Heart right ventricle (tissue), 16 donors: ENCODE measurements at regions not wholly inside any gene's neighbourhood (a gene's known extent, or its start where the extent isn't known, plus 50 kb on each side); places are given as distances from the start of the nearest gene placed in this dataset.

Experiments
- ATAC-seq, 8 donors: fragments of 200-7000 bp; cut with Tn5 transposase; one replicate each; pipeline ENCODE4 v1.9.1; 2020; ENCODE audit warnings: mild to moderate bottlenecking in 8 of 8, moderate library complexity in 8 of 8, moderate number of reproducible peaks in 1 of 8
- DNase-seq, 2 donors: peaks; one replicate each; pipeline ENCODE4 v3.0.0-alpha.2; 2020
- H3K27ac ChIP-seq, 10 donors: fragments of 200-600 bp; sonication (generic) in 2 of 10; one replicate each; pipeline versions ENCODE4 v1.5.0 to v1.8.0; 2020 to 2022; ENCODE audit warnings: mild to moderate bottlenecking in 3 of 10
- H3K27me3 ChIP-seq, 7 donors: fragments of 200-600 bp; one replicate each; pipeline ENCODE4 v1.8.0; 2021 to 2022; ENCODE audit warnings: mild to moderate bottlenecking in 2 of 7
- H3K36me3 ChIP-seq, 9 donors: fragments of 200-600 bp; sonication (generic) in 1 of 9; one replicate each; pipeline versions ENCODE4 v1.5.0 to v1.8.0; 2020 to 2022; ENCODE audit warnings: mild to moderate bottlenecking in 2 of 9
- H3K4me1 ChIP-seq, 9 donors: fragments of 200-600 bp; sonication (generic) in 1 of 9; one replicate each; pipeline versions ENCODE4 v1.5.0 to v1.8.0; 2020 to 2022; ENCODE audit warnings: mild to moderate bottlenecking in 4 of 9
- H3K4me3 ChIP-seq, 10 donors: fragments of 200-600 bp; sonication (generic) in 2 of 10; one replicate each; pipeline versions ENCODE4 v1.5.0 to v1.8.0; 2020 to 2022; ENCODE audit warnings: mild to moderate bottlenecking in 7 of 10, moderate library complexity in 2 of 10
- H3K9me3 ChIP-seq, 11 donors: fragments of 200-600 bp in 10 of 11; sonication (generic) in 2 of 11; one replicate each; pipeline versions ENCODE4 v1.5.0 to v1.8.0; 2013 to 2022; ENCODE audit warnings: mild to moderate bottlenecking in 2 of 11, control low read depth in 1 of 11, moderate library complexity in 1 of 11
- WGBS, 2 donors: extraction: QIAGEN DNeasy Blood & Tissue Kit; methylation state at CpG; one replicate each; pipeline ENCODE4 v1.1.7; 2013; ENCODE audit warnings: inconsistent platforms in 1 of 2; 5-methylcytosine and 5-hydroxymethylcytosine counted together
- intact Hi-C, 10 donors: fragments of 100-400 bp; cut with DNase I; formaldehyde crosslinking; loops; one replicate each; pipeline versions ENCODE4 v1.11.1 to v1.14.2; 2022
- TF ChIP-seq, protein P1 (sequence below), 9 donors: fragments of 200-600 bp; sonication (generic) in 2 of 9; IDR thresholded peaks; one replicate each; pipeline versions ENCODE4 v1.5.0 to v1.8.0; 2021 to 2022; ENCODE audit warnings: antibody characterized with exemption in 9 of 9, mild to moderate bottlenecking in 5 of 9, moderate library complexity in 1 of 9
- donor health status: Arrhythmogenic right ventricular cardiomyopathy.
- donor health status: ischemic (EF 13 %, LVEDD 7.1; RV severe dilation, severe dysfunction).
- donor health status: healthy with polysubstance abuse.
- donor health status: DM: no; HTN: yes; CAD: no.
- donor health status: DM: no; HTN: no; CAD: no.
- donor health status: ischemic (EF 25% LVEDD 6.9; RV normal size, moderate dysfunction).
- donor health status: ischemic (EF 25% LVEDD 5.7; RV mildly dilated, moderate dysfunction).
- donor health status: healthy.
- donor health status: DM: yes; HTN: yes; CAD: no.
- donor health status: Ischemic cardiomyopathy.
- donor health status: ischemic (EF 35%, LVEDD 5.7; RV mildly dilated, moderate dysfunction).
- donor health status: nonischemic (EF 11% LVEDD 7.7; RV severe dilation, severe dysfunction).
- donor health status: DM: yes; HTN: yes; CAD: no.
- donor health status: PGD.
- donor health status: ischemic (EF 29% LVEDD 5.4; RV normal size, mild dysfunction).
- donor health status: nonischemic (EF 23%, LVEDD 6.1; RV moderate dilation, normal function).

DNA sequence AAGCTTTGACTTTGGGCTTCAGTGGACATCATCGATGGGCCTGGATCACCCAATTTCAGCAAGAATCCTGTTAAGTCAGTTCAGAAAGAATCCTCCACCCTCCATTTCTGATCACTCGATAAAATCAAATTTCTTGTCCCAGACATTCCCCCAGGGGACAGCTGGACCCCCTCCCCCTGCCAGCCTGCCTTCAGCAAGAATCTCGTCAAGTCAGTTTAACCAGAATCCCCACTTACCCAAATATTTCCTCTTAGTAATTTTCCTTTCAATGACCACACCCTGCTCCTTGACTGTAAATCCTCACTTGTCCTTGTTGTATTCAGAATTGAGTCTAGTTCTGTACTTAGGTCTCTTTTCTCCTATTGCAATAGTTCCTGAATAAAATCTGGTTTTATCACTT lies 766.9 kb downstream of the XPNPEP1 start:
- Histone ChIP-seq H3K27ac (no peak overlapping the region), H3K27me3 (no peaks in the 10 kb centered on the region), H3K4me3 (no peak overlapping the region), H3K4me1 (no peaks in the 10 kb centered on the region), H3K36me3 (no peaks in the 10 kb centered on the region), H3K9me3 (peaks cover 0 to 17% (median 0%) of the 10 kb centered on the region in 11 donors)
- no peak for DNase-seq
- intact Hi-C loops = no loop called here
- no peak for ATAC-seq
- TF ChIP-seq, protein P1, sequence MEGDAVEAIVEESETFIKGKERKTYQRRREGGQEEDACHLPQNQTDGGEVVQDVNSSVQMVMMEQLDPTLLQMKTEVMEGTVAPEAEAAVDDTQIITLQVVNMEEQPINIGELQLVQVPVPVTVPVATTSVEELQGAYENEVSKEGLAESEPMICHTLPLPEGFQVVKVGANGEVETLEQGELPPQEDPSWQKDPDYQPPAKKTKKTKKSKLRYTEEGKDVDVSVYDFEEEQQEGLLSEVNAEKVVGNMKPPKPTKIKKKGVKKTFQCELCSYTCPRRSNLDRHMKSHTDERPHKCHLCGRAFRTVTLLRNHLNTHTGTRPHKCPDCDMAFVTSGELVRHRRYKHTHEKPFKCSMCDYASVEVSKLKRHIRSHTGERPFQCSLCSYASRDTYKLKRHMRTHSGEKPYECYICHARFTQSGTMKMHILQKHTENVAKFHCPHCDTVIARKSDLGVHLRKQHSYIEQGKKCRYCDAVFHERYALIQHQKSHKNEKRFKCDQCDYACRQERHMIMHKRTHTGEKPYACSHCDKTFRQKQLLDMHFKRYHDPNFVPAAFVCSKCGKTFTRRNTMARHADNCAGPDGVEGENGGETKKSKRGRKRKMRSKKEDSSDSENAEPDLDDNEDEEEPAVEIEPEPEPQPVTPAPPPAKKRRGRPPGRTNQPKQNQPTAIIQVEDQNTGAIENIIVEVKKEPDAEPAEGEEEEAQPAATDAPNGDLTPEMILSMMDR (IDR thresholded peaks at IDR 0.05) = no peak
- 81% methylated on average over 3 of the region's 3 CpGs for WGBS, 2 donors

DNA sequence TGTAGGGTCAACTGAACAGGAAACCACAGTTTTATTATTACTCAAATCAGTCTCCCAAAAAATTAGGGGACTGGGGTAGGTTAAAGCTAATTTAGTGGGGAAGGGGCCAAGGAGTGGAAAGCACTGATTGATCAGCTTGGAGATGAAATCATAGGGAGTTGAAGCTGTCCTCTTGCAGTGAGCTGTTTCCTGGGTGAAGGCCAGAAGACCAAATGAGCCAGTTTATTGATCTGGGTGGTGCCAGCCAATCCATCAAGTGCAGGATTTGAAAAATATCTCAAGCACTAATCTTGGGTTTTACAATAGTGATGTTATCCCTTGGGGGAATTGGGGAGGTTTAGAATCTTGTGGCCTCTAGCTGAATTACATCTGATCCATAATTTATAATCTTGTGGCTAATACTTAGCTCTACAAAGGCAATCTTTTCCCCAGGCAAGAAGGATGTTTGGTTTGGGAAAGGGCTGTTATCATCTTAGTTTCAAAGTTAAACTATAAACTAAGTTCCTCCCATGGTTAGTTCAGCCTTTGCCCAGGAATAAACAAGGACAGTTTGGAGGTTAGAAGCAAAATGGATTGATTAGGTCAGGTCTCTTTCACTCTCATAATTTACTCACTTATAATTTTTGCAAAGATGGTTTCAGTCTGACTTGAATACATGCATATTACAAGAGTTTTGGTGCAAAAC lies 773.5 kb downstream of the XPNPEP1 start:
- Histone ChIP-seq H3K36me3 (no peaks in the 10 kb centered on the region), H3K4me1 (no peaks in the 10 kb centered on the region), H3K4me3 (no peak overlapping the region), H3K9me3 (peaks cover 0 to 13% (median 0%) of the 10 kb centered on the region in 11 donors), H3K27ac (no peak overlapping the region), H3K27me3 (no peaks in the 10 kb centered on the region)
- ATAC-seq (no peak), DNase-seq (no peak)
- intact Hi-C loops = no loop called here
- TF ChIP-seq, protein P1 (IDR thresholded peaks at IDR 0.05) = no peak

- WGBS, 2 donors = 56 to 71% methylated on average over 1 of the region's 1 CpG
- intact Hi-C loops = no loop called here
- Histone ChIP-seq H3K27me3 (no peaks in the 10 kb centered on the region), H3K36me3 (no peaks in the 10 kb centered on the region), H3K4me3 (no peak overlapping the region), H3K4me1 (no peaks in the 10 kb centered on the region), H3K9me3 (no peaks in the 10 kb centered on the region), H3K27ac (no peak overlapping the region)
- ATAC-seq = no peak
- TF ChIP-seq, protein P1 (IDR thresholded peaks at IDR 0.05) = no peak
- no peak for DNase-seq
These were observed 795.9 kb downstream of the XPNPEP1 start for GRCh38 chr10:109127363-109127762.

GRCh38 chr10:109126541-109126940 lies 796.8 kb downstream of the XPNPEP1 start:
- Histone ChIP-seq H3K27me3 (no peaks in the 10 kb centered on the region), H3K36me3 (no peaks in the 10 kb centered on the region), H3K9me3 (no peaks in the 10 kb centered on the region), H3K4me3 (no peak overlapping the region), H3K4me1 (no peaks in the 10 kb centered on the region), H3K27ac (no peak overlapping the region)
- 61 to 72% methylated on average over 3 of the region's 3 CpGs for WGBS, 2 donors
- TF ChIP-seq, protein P1 (IDR thresholded peaks at IDR 0.05) = no peak
- DNase-seq (no peak), ATAC-seq (no peak)
- intact Hi-C loops = no loop called here
